HEK293 (cell line): ENCODE measurements at regions not wholly inside any gene's neighbourhood (a gene's known extent, or its start where the extent isn't known, plus 50 kb on each side); places are given as distances from the start of the nearest gene placed in this dataset.

Experiments
- CTCF ChIA-PET: fragments of 350-600 bp; formaldehyde crosslinking; extraction: SDS; loops from one replicate; lab custom pipeline; 2021; ENCODE audit warnings: antibody characterized with exemption; lab: Yijun Ruan, JAX
- POLR2A ChIA-PET: fragments of 300-600 bp; formaldehyde crosslinking; extraction: SDS; loops from one replicate; lab custom pipeline; 2020; ENCODE audit warnings: antibody characterized with exemption, inconsistent platforms; lab: Yijun Ruan, JAX
- H3K27ac ChIP-seq: fragments of 200-500 bp; sonication (Bioruptor generic); 2 replicates; pipeline ENCODE4 v1.5.1; 2014; ENCODE audit warnings: low read depth, low read length, control low read depth, inconsistent platforms; ENCODE audit errors: extremely low read depth
- H3K36me3 ChIP-seq, 2 experiments: fragments of 200-500 bp in 1 of 2; sonication (Bioruptor generic) in 1 of 2; 1 replicate in 1 of 2; 2 replicates in 1 of 2; pipeline ENCODE4 v1.5.1; 2014 to 2017; ENCODE audit warnings: inconsistent platforms in 2 of 2, low read length in 2 of 2; ENCODE audit not compliant: control insufficient read depth in 2 of 2, insufficient read depth in 1 of 2
- H3K4me1 ChIP-seq: fragments of 200-500 bp; sonication (Bioruptor generic); 2 replicates; pipeline ENCODE4 v1.5.1; 2014; ENCODE audit warnings: mild to moderate bottlenecking, low read length, inconsistent platforms; ENCODE audit not compliant: control insufficient read depth, insufficient read depth
- H3K4me3 ChIP-seq: 2 replicates; pipeline ENCODE4 v1.5.1; 2011; ENCODE audit warnings: low read depth, mild to moderate bottlenecking, control low read depth, low read length, moderate library complexity
- H3K9me3 ChIP-seq: fragments of 200-500 bp; sonication (Bioruptor generic); 2 replicates; pipeline ENCODE4 v1.5.1; 2014; ENCODE audit warnings: low read depth, low read length, inconsistent platforms; ENCODE audit not compliant: control insufficient read depth, insufficient read depth
- SETDB1 ChIP-seq: IDR thresholded peaks from one replicate; pipeline ENCODE4 v1.6.1; 2017; ENCODE audit warnings: mild to moderate bottlenecking, low read length, moderate library complexity, mixed read lengths; ENCODE audit not compliant: insufficient read length
- ZNF146 ChIP-seq: fragments of 450-650 bp; formaldehyde crosslinking; IDR thresholded peaks from 2 replicates; pipeline ENCODE4 v1.5.1; 2016; ENCODE audit warnings: missing biosample characterization, missing genetic modification characterization
- ZNF18 ChIP-seq: fragments of 450-650 bp; formaldehyde crosslinking; IDR thresholded peaks from 2 replicates; pipeline ENCODE4 v1.5.1; 2016; ENCODE audit warnings: missing biosample characterization, missing genetic modification characterization
- ZNF433 ChIP-seq: fragments of 450-650 bp; formaldehyde crosslinking; IDR thresholded peaks from 2 replicates; pipeline ENCODE4 v1.5.1; 2016; ENCODE audit warnings: missing biosample characterization, missing genetic modification characterization, low read depth
- ZNF501 ChIP-seq: fragments of 450-650 bp; formaldehyde crosslinking; IDR thresholded peaks from 2 replicates; pipeline ENCODE4 v1.5.1; 2016; ENCODE audit warnings: missing biosample characterization, missing genetic modification characterization
- ZNF555 ChIP-seq: fragments of 450-650 bp; formaldehyde crosslinking; conservative IDR thresholded peaks from 2 replicates; pipeline ENCODE4 v1.5.1; 2017; ENCODE audit warnings: missing biosample characterization, mild to moderate bottlenecking, missing genetic modification characterization, inconsistent platforms
- ZNF558 ChIP-seq: fragments of 450-650 bp; formaldehyde crosslinking; IDR thresholded peaks from 2 replicates; pipeline ENCODE4 v1.5.1; 2016; ENCODE audit warnings: missing biosample characterization, missing genetic modification characterization
- ZNF843 ChIP-seq: fragments of 450-650 bp; formaldehyde crosslinking; IDR thresholded peaks from 2 replicates; pipeline ENCODE4 v1.5.1; 2016; ENCODE audit warnings: missing biosample characterization, missing genetic modification characterization
- TF ChIP-seq, protein P1 (sequence below): fragments of 450-650 bp; formaldehyde crosslinking; IDR thresholded peaks from 2 replicates; pipeline ENCODE4 v1.5.1; 2016; ENCODE audit warnings: missing biosample characterization, missing genetic modification characterization
- TF ChIP-seq, protein P2 (sequence below): fragments of 450-650 bp; formaldehyde crosslinking; IDR thresholded peaks from 2 replicates; pipeline ENCODE4 v1.5.1; 2016; ENCODE audit warnings: missing biosample characterization, missing genetic modification characterization
- TF ChIP-seq, protein P3 (sequence below): fragments of 450-650 bp; formaldehyde crosslinking; IDR thresholded peaks from 2 replicates; pipeline ENCODE4 v1.5.1; 2017; ENCODE audit warnings: missing biosample characterization, missing genetic modification characterization

DNA sequence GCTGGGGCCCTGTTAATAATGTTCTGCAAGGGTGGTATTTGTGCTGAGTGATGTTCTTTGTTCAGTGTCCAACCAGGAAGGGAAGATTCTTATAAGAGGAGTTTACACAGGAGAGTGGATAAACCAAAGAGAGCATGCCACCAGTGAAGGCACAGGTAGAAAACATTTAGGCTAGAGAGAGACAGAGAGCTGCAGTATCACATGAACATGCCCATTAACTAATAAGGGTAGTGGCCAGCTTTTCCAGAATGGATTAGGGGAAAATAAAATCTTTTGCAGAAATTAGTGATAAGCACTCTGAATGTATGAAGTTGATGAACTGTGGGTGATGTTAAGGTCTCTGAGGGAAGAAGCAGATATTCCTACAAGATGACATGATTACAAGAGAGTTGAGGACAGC lies 54.1 kb upstream of the PRLR start:
- H3K9me3 ChIP-seq = no peaks in the 10 kb centered on the region; the same call in none of the 2 replicates
- CTCF ChIA-PET = no interaction called here
- no peak overlapping the region for H3K4me3 ChIP-seq
- POLR2A ChIA-PET = no interaction called here
- no peaks in the 10 kb centered on the region for H3K36me3 ChIP-seq
- H3K27ac ChIP-seq = no peak overlapping the region
- no peak for TF ChIP-seq ZNF146
- TF ChIP-seq, protein P1, sequence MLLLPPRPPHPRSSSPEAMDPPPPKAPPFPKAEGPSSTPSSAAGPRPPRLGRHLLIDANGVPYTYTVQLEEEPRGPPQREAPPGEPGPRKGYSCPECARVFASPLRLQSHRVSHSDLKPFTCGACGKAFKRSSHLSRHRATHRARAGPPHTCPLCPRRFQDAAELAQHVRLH = no peak
- peak; percentile 69 for TF ChIP-seq SETDB1
- H3K4me1 ChIP-seq = no peaks in the 10 kb centered on the region

GRCh38 chr5:35282810-35283209 lies 52.5 kb upstream of the PRLR start:
- H3K27ac ChIP-seq = no peak overlapping the region
- CTCF ChIA-PET = no interaction called here
- no peaks in the 10 kb centered on the region for H3K4me1 ChIP-seq
- H3K9me3 ChIP-seq = no peaks in the 10 kb centered on the region; the same call in none of the 2 replicates
- POLR2A ChIA-PET = no interaction called here
- TF ChIP-seq, protein P2, sequence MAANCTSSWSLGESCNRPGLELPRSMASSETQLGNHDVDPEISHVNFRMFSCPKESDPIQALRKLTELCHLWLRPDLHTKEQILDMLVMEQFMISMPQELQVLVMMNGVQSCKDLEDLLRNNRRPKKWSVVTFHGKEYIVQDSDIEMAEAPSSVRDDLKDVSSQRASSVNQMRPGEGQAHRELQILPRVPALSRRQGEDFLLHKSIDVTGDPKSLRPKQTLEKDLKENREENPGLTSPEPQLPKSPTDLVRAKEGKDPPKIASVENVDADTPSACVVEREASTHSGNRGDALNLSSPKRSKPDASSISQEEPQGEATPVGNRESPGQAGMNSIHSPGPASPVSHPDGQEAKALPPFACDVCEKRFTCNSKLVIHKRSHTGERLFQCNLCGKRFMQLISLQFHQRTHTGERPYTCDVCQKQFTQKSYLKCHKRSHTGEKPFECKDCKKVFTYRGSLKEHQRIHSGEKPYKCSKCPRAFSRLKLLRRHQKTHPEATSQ (tag by site-specific recombination) = no peak
- no peak for TF ChIP-seq ZNF843 (tag by site-specific recombination)
- H3K36me3 ChIP-seq = no peaks in the 10 kb centered on the region
- H3K4me3 ChIP-seq = no peak overlapping the region

DNA sequence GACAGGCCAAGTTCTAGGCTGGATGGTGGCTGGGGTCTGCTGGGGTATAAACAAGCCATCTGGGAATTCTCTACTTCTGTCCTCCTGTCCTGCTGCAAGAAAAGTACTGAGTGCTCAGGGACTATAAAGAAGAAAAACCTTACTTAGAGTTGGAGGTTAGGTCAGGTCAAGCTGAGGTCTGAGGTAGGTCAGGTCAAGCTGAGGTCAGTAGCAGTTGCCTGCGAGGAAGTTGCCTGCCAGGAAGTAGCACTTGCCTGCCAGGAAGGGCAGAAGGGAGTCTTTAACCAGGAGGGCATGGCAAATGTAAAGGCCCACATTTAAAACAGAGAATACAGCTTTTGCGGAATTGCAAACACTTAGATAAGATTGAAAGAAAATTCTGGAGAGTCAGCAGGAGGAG lies 51.3 kb upstream of the PRLR start:
- no peaks in the 10 kb centered on the region for H3K4me1 ChIP-seq
- ChIA-PET POLR2A (no interaction called here), CTCF (no interaction called here)
- H3K27ac ChIP-seq = no peak overlapping the region
- no peaks in the 10 kb centered on the region; the same call in none of the 2 replicates for H3K9me3 ChIP-seq
- no peak overlapping the region for H3K4me3 ChIP-seq
- TF ChIP-seq ZNF555 (tag by site-specific recombination) = no peak
- TF ChIP-seq ZNF501 (tag by site-specific recombination) = no peak
- no peak for TF ChIP-seq ZNF433 (tag by site-specific recombination)
- TF ChIP-seq ZNF18 = no peak
- no peak for TF ChIP-seq ZNF558 (tag by site-specific recombination)
- TF ChIP-seq, protein P3, sequence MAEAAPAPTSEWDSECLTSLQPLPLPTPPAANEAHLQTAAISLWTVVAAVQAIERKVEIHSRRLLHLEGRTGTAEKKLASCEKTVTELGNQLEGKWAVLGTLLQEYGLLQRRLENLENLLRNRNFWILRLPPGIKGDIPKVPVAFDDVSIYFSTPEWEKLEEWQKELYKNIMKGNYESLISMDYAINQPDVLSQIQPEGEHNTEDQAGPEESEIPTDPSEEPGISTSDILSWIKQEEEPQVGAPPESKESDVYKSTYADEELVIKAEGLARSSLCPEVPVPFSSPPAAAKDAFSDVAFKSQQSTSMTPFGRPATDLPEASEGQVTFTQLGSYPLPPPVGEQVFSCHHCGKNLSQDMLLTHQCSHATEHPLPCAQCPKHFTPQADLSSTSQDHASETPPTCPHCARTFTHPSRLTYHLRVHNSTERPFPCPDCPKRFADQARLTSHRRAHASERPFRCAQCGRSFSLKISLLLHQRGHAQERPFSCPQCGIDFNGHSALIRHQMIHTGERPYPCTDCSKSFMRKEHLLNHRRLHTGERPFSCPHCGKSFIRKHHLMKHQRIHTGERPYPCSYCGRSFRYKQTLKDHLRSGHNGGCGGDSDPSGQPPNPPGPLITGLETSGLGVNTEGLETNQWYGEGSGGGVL = no peak
- TF ChIP-seq ZNF843 (tag by site-specific recombination) = no peak
- no peaks in the 10 kb centered on the region for H3K36me3 ChIP-seq
